ENCODE measurements at regions not wholly inside any gene's neighbourhood (a gene's known extent, or its start where the extent isn't known, plus 50 kb on each side); places are given as distances from the start of the nearest gene placed in this dataset.

- ATAC-seq (no peak), DNase-seq (no peak)
- Histone ChIP-seq H3K36me3 (replicated peaks in 1 of 2; ENCODE audit: insufficient read depth in 1 of 2, low read depth in 2 of 2) (no peaks in the 10 kb centered on the region), H3K4me1 (no peaks in the 10 kb centered on the region), H3K4me3 (no peak overlapping the region), H3K27ac (no peak overlapping the region), H3K9me3 (no peaks in the 10 kb centered on the region), H3K27me3 (no peaks in the 10 kb centered on the region)
- TF ChIP-seq POLR2A (IDR thresholded peaks at IDR 0.05): no peak
- TF ChIP-seq CTCF (IDR thresholded peaks at IDR 0.05): no peak
- 80 to 87% methylated on average over 1 of the region's 1 CpG for WGBS, 2 donors
- intact Hi-C loops (cut with DNase I): no loop called here
These were observed 125.2 kb downstream of the CETN3 start for GRCh38 chr5:90284375-90284774.

DNA sequence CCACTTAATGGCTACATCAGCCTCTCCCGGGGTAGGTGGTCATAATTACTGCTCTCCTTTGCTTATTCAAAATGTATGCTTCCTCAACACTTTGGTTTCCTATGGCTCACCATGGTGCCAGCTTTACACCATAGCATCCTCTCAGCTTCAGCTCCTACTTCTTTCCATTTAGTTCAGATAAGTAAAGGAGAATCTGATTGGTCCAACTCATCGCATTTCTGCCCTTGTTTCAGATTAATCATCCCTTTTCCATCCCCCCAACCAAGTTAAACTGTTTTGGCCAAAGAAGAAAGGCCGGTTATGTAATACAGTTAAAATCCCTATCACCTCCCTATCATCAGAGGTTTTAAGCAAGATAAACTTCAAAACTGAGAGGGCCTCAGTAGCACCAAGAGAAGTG lies 130.5 kb downstream of the CETN3 start:
- no peak for DNase-seq
- Histone ChIP-seq H3K27me3 (no peaks in the 10 kb centered on the region), H3K4me3 (no peak overlapping the region), H3K36me3 (replicated peaks in 1 of 2; ENCODE audit: insufficient read depth in 1 of 2, low read depth in 2 of 2) (no peaks in the 10 kb centered on the region), H3K27ac (no peak overlapping the region), H3K4me1 (no peaks in the 10 kb centered on the region), H3K9me3 (no peaks in the 10 kb centered on the region)
- intact Hi-C loops (cut with DNase I): no loop called here
- TF ChIP-seq POLR2A (IDR thresholded peaks at IDR 0.05) (no peak), CTCF (IDR thresholded peaks at IDR 0.05) (no peak)
- no peak for ATAC-seq
- WGBS, 2 donors: 63 to 76% methylated on average over 3 of the region's 3 CpGs

GRCh38 chr5:90274216-90274615 lies 135.3 kb downstream of the CETN3 start:
- H3K4me1 ChIP-seq: no peaks in the 10 kb centered on the region
- no peaks in the 10 kb centered on the region for H3K27me3 ChIP-seq
- DNase-seq (no peak), ATAC-seq (no peak)
- H3K9me3 ChIP-seq: no peaks in the 10 kb centered on the region
- TF ChIP-seq CTCF (IDR thresholded peaks at IDR 0.05) (no peak), POLR2A (IDR thresholded peaks at IDR 0.05) (no peak)
- H3K27ac ChIP-seq: no peak overlapping the region
- H3K4me3 ChIP-seq: no peak overlapping the region
- H3K36me3 ChIP-seq (replicated peaks in 1 of 2; ENCODE audit: insufficient read depth in 1 of 2, low read depth in 2 of 2): no peaks in the 10 kb centered on the region
- intact Hi-C loops (cut with DNase I): no loop called here
- 62 to 65% methylated on average over 2 of the region's 2 CpGs for WGBS, 2 donors

GRCh38 chr5:90267646-90268045 lies 141.9 kb downstream of the CETN3 start:
- Histone ChIP-seq H3K27ac (no peak overlapping the region), H3K9me3 (no peaks in the 10 kb centered on the region), H3K4me3 (no peak overlapping the region), H3K36me3 (replicated peaks in 1 of 2; ENCODE audit: insufficient read depth in 1 of 2, low read depth in 2 of 2) (no peaks in the 10 kb centered on the region), H3K4me1 (no peaks in the 10 kb centered on the region), H3K27me3 (no peaks in the 10 kb centered on the region)
- intact Hi-C loops (cut with DNase I): loop anchor here (10.0 kb wide), 1 partner anchor 1543 kb away; no protein-coding TSS in a partner anchor
- TF ChIP-seq POLR2A (IDR thresholded peaks at IDR 0.05) (no peak), CTCF (IDR thresholded peaks at IDR 0.05) (no peak)
- 68 to 69% methylated on average over 8 of the region's 8 CpGs for WGBS, 2 donors
- DNase-seq (no peak), ATAC-seq (no peak)

GRCh38 chr5:90265545-90265857 lies 144.1 kb downstream of the CETN3 start:
- H3K4me3 ChIP-seq: no peak overlapping the region
- DNase-seq (no peak), ATAC-seq (no peak)
- 2 to 6% methylated on average over 1 of the region's 1 CpG for WGBS, 2 donors
- no peaks in the 10 kb centered on the region for H3K9me3 ChIP-seq
- intact Hi-C loops (cut with DNase I): loop anchor here (10.0 kb wide), 1 partner anchor 1541 kb away; no protein-coding TSS in a partner anchor
- H3K4me1 ChIP-seq: no peaks in the 10 kb centered on the region
- TF ChIP-seq CTCF (IDR thresholded peaks at IDR 0.05) (peak in 2 of 7 experiments; percentile 3 to 12), POLR2A (IDR thresholded peaks at IDR 0.05) (no peak)
- H3K27ac ChIP-seq: no peak overlapping the region
- no peaks in the 10 kb centered on the region for H3K36me3 ChIP-seq (replicated peaks in 1 of 2; ENCODE audit: insufficient read depth in 1 of 2, low read depth in 2 of 2)
- no peaks in the 10 kb centered on the region for H3K27me3 ChIP-seq
